Retinal pigment epithelial cell (primary cell): ENCODE measurements at regions not wholly inside any gene's neighbourhood (a gene's known extent, or its start where the extent isn't known, plus 50 kb on each side); places are given as distances from the start of the nearest gene placed in this dataset.

Experiments
- DNase-seq: peaks from one replicate; pipeline ENCODE4 v3.0.0-alpha.2; 2010; ENCODE audit warnings: low read depth
- H3K4me3 ChIP-seq: 2 replicates; pipeline ENCODE4 v1.5.1; 2011; ENCODE audit warnings: mild to moderate bottlenecking, low read length, control low read depth, moderate library complexity
- TF ChIP-seq, protein P1 (sequence below): conservative IDR thresholded peaks from 2 replicates; pipeline ENCODE4 v1.5.1; 2011; ENCODE audit warnings: low read depth, low read length, control low read depth, inconsistent platforms

DNA sequence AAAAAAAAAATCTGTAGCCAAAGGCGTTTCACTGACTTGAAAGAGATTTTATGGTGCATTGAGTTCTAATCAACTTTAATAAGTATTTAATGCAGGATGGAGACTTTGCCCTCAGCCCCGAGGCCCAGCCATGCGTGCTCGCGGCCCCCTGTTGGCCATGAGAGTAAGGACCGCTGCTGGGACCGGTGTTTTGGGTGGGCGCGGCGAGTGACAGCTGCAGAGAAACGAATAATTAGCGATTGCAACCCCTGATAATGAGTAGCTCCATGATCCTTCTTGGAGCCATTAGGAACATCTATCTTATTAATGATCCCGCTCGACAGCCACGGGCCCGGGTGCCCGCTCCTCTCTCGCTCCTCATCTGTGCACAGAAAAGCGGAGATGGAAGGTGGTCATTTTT lies 347.4 kb downstream of the RPS24 start:
- TF ChIP-seq, protein P1, sequence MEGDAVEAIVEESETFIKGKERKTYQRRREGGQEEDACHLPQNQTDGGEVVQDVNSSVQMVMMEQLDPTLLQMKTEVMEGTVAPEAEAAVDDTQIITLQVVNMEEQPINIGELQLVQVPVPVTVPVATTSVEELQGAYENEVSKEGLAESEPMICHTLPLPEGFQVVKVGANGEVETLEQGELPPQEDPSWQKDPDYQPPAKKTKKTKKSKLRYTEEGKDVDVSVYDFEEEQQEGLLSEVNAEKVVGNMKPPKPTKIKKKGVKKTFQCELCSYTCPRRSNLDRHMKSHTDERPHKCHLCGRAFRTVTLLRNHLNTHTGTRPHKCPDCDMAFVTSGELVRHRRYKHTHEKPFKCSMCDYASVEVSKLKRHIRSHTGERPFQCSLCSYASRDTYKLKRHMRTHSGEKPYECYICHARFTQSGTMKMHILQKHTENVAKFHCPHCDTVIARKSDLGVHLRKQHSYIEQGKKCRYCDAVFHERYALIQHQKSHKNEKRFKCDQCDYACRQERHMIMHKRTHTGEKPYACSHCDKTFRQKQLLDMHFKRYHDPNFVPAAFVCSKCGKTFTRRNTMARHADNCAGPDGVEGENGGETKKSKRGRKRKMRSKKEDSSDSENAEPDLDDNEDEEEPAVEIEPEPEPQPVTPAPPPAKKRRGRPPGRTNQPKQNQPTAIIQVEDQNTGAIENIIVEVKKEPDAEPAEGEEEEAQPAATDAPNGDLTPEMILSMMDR = peak; percentile 65
- no peak for DNase-seq

DNA sequence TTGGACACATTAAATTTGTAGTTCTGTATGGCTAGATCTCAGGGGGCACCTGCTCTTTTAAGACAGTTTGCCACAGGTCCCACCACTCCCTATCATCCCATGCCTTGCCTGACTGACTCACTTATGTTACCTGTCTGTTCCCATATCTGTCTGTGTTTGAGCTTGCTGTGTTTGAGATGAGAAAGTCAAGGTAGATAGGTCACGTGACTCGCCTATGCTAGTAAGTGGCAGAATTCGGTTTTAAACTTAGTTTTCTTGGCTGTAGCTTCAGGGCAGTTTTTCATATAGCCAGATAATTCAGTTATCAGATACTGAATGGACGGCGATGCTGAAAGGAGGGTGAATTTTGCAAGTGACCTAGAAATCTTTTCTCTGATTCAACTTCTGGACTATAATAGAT lies 348.4 kb downstream of the RPS24 start:
- H3K4me3 ChIP-seq = no peak overlapping the region
- TF ChIP-seq, protein P1 = no peak
- DNase-seq = no peak

More for the DNA sequence above, 347.4 kb downstream of the RPS24 start:
- H3K4me3 ChIP-seq = no peak overlapping the region

DNA sequence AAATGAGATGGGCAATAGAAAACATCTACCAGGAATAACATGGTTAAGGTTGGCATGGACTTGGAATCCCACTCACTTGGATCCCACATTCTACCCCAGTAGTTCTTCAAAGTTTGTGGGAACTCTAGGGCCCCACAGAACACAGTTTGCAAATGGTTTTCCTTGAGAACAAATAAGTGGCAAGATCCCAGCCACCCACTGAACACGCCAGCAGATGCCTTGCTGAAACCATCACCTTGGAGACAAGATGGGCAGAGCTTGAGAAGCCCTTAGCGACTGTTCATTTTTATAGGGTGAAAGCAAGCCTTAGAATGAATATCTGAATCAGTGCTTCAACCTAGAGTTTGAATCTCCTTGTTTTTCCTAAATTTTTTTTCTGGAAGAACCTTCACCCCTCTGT lies 349.1 kb downstream of the RPS24 start:
- TF ChIP-seq, protein P1 = no peak
- DNase-seq = no peak
- H3K4me3 ChIP-seq = no peak overlapping the region

DNA sequence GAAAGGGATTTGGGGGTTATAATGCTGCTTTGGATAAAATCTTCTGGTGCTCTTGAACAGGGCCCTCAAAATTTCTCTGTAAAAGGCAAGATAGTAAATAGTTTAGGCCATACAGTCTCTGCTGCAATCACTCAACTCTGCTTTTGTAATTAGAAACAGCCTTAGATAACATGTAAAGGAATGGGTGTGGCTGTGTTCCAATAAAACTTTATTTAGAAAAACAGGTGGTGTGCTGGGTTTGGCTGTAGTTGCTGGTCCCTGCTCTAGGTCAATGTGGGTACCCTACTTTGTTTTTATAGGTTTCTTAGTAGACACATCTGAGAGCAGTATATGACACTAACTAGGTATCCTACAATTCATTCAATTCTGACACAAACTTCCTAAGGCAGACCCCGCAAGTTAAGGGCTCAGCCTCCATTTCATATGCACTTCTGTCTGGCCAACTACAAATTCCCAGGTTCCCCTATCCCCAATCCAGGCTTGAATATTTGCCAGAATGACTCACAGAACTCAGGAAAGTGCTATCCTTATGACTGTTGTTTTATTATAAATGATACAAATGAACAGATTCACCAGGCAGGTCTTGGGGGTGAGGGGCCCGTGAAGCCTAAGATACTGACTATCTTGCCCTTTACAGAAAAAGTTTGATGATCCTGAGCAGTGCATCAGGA lies 349.9 kb downstream of the RPS24 start:
- no peak for DNase-seq
- no peak overlapping the region for H3K4me3 ChIP-seq
- TF ChIP-seq, protein P1 = no peak

DNA sequence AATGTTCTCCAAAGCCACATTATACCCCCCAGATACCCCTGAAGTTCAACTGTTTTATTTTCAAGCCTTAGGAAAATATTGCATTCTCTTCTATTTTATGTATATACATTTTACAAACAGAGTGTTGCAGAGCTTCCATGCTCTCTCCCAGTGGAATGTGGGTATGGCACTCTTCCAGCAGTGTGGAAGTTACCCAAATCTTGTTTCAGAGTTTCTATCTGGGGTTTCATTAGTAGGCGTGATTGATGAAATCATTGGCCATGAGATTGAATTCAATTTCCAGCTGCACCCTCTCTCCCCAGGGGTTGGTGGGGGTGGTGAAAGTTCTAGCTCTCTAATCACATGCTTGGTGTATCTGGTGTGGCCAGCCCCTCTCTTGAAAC lies 350.4 kb downstream of the RPS24 start:
- no peak for DNase-seq
- TF ChIP-seq, protein P1 = no peak
- no peak overlapping the region for H3K4me3 ChIP-seq

DNA sequence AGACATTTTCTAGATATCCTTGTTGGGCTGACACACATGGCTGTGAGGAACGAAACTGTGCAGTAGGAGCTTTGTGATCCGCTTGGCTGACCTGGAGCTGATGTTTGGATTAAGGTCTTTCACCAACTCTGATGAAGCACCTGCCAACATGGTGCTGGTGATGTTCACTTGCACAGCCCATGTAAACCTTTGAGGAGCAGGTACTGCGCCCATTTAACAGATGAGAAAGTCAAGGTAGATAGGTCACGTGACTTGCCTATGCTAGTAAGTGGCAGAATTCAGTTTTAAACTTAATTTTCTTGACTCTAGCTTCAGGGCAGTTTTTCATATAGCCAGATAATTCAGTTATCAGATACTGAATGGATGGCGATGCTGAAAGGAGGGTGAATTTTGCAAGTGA lies 351.9 kb downstream of the RPS24 start:
- no peak overlapping the region for H3K4me3 ChIP-seq
- TF ChIP-seq, protein P1 = no peak
- DNase-seq = no peak

DNA sequence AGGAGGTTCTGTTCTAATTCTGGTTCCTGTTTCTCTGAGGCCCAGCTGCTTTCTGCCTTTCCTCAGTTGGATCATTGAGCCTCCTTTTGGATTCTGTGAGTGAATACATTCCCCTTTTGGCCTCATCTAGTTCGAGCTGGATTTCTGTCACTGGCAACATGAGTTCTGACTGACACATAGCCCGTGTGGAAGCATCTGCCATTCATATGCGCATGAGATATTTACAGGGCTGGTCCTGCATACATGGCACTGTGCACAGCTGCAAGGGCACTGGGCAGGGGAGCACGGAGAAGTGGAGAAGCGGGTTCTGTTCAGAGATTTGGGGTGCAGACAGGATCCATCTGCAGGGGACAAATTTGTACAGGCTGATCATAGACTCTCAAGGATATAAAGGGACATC lies 352.8 kb downstream of the RPS24 start:
- TF ChIP-seq, protein P1 = no peak
- H3K4me3 ChIP-seq = no peak overlapping the region
- DNase-seq = no peak
